T-helper 17 cell (primary cell): ENCODE measurements at regions not wholly inside any gene's neighbourhood (a gene's known extent, or its start where the extent isn't known, plus 50 kb on each side); places are given as distances from the start of the nearest gene placed in this dataset.
"Not testable (repeated sequence)": the region's sequence is repeated elsewhere in the genome, so short reads cannot be mapped to it uniquely, and the experiment has no call there.

ENCODE experiments used
- ATAC-seq: fragments of 150-1000 bp; cut with Tn5 transposase; 2 replicates; pipeline ENCODE4 v1.10.0; 2021; ENCODE audit warnings: mild to moderate bottlenecking, moderate library complexity
- DNase-seq, 3 donors: peaks; one replicate each; pipeline versions ENCODE4 v3.0.0 to v3.0.0-alpha.2; 2020 to 2021
- H3K9me3 ChIP-seq: one replicate; pipeline ENCODE4 v1.7.0; 2013; ENCODE audit warnings: low read length, mild to moderate bottlenecking; ENCODE audit not compliant: control insufficient read depth, poor library complexity, severe bottlenecking
- H3K27ac Mint-ChIP-seq: one replicate; pipeline ENCODE4 v1.8.0; 2022; ENCODE audit warnings: mild to moderate bottlenecking, moderate library complexity, mixed read lengths
- H3K27me3 Mint-ChIP-seq: one replicate; pipeline ENCODE4 v1.8.0; 2022; ENCODE audit warnings: mixed read lengths
- H3K36me3 Mint-ChIP-seq: one replicate; pipeline ENCODE4 v1.8.0; 2022; ENCODE audit warnings: low read depth, mixed read lengths
- H3K4me1 Mint-ChIP-seq: one replicate; pipeline ENCODE4 v1.8.0; 2022; ENCODE audit warnings: mild to moderate bottlenecking, mixed read lengths
- H3K4me3 Mint-ChIP-seq: one replicate; pipeline ENCODE4 v1.8.0; 2022; ENCODE audit warnings: mild to moderate bottlenecking, moderate library complexity, mixed read lengths

GRCh38 chr16:86224629-86225028 lies 285.7 kb upstream of the FOXF1 start:
- H3K9me3 ChIP-seq = no peaks in the 10 kb centered on the region
- Mint-ChIP-seq H3K4me3 (no peak overlapping the region), H3K4me1 (no peaks in the 10 kb centered on the region), H3K27me3 (peaks cover 38% of the 10 kb centered on the region), H3K27ac (no peak overlapping the region), H3K36me3 (no peaks in the 10 kb centered on the region)
- DNase-seq (no peak), ATAC-seq (no peak)

GRCh38 chr16:86225905-86226371 lies 284.4 kb upstream of the FOXF1 start:
- Mint-ChIP-seq H3K27ac (no peak overlapping the region), H3K4me3 (no peak overlapping the region), H3K27me3 (peaks cover 41% of the 10 kb centered on the region), H3K36me3 (no peaks in the 10 kb centered on the region), H3K4me1 (no peaks in the 10 kb centered on the region)
- ATAC-seq = no peak
- DNase-seq = no peak
- H3K9me3 ChIP-seq = no peaks in the 10 kb centered on the region

- peaks cover 42% of the 10 kb centered on the region for H3K27me3 Mint-ChIP-seq
- no peaks in the 10 kb centered on the region for H3K4me1 Mint-ChIP-seq
- H3K27ac Mint-ChIP-seq = no peak overlapping the region
- no peak for ATAC-seq
- no peaks in the 10 kb centered on the region for H3K9me3 ChIP-seq
- DNase-seq = no peak
- no peak overlapping the region for H3K4me3 Mint-ChIP-seq
- no peaks in the 10 kb centered on the region for H3K36me3 Mint-ChIP-seq
Observed at GRCh38 chr16:86227041-86227440, 283.3 kb upstream of the FOXF1 start.

- H3K36me3 Mint-ChIP-seq = no peaks in the 10 kb centered on the region
- H3K27me3 Mint-ChIP-seq = peaks cover 37% of the 10 kb centered on the region
- no peak overlapping the region for H3K4me3 Mint-ChIP-seq
- no peak for DNase-seq
- no peaks in the 10 kb centered on the region for H3K4me1 Mint-ChIP-seq
- no peak for ATAC-seq
- no peak overlapping the region for H3K27ac Mint-ChIP-seq
- no peaks in the 10 kb centered on the region for H3K9me3 ChIP-seq
Observed at GRCh38 chr16:86227801-86228200, 282.5 kb upstream of the FOXF1 start.

GRCh38 chr16:86228713-86229112 lies 281.6 kb upstream of the FOXF1 start:
- Mint-ChIP-seq H3K36me3 (no peaks in the 10 kb centered on the region), H3K27me3 (peaks cover 30% of the 10 kb centered on the region), H3K4me1 (no peaks in the 10 kb centered on the region), H3K4me3 (no peak overlapping the region), H3K27ac (no peak overlapping the region)
- DNase-seq = no peak
- ATAC-seq = no peak
- H3K9me3 ChIP-seq = no peaks in the 10 kb centered on the region

- H3K9me3 ChIP-seq = no peaks in the 10 kb centered on the region
- DNase-seq (no peak), ATAC-seq (no peak)
- peaks cover 30% of the 10 kb centered on the region for H3K27me3 Mint-ChIP-seq
- no peaks in the 10 kb centered on the region for H3K4me1 Mint-ChIP-seq
- H3K36me3 Mint-ChIP-seq = no peaks in the 10 kb centered on the region
- no peak overlapping the region for H3K4me3 Mint-ChIP-seq
- no peak overlapping the region for H3K27ac Mint-ChIP-seq
Observed at GRCh38 chr16:86229283-86229682, 281.0 kb upstream of the FOXF1 start.

- DNase-seq (no peak), ATAC-seq (no peak)
- Mint-ChIP-seq H3K36me3 (no peaks in the 10 kb centered on the region), H3K4me3 (no peak overlapping the region), H3K27me3 (peaks cover 30% of the 10 kb centered on the region), H3K4me1 (no peaks in the 10 kb centered on the region), H3K27ac (no peak overlapping the region)
- H3K9me3 ChIP-seq = no peaks in the 10 kb centered on the region
Observed at GRCh38 chr16:86229866-86230656, 280.3 kb upstream of the FOXF1 start.

GRCh38 chr16:86231321-86231995 lies 278.9 kb upstream of the FOXF1 start:
- no peaks in the 10 kb centered on the region for H3K36me3 Mint-ChIP-seq

GRCh38 chr16:86231996-86232350 lies 278.4 kb upstream of the FOXF1 start:
- H3K36me3 Mint-ChIP-seq = no peaks in the 10 kb centered on the region
- no peak overlapping the region for H3K27ac Mint-ChIP-seq
- no peak overlapping the region for H3K4me3 Mint-ChIP-seq
- DNase-seq (no peak), ATAC-seq (no peak)
- H3K27me3 Mint-ChIP-seq = peaks cover 30% of the 10 kb centered on the region
- H3K4me1 Mint-ChIP-seq = no peaks in the 10 kb centered on the region
- no peaks in the 10 kb centered on the region for H3K9me3 ChIP-seq

More at GRCh38 chr16:86231321-86231995, 278.9 kb upstream of the FOXF1 start:
- H3K27me3 Mint-ChIP-seq = peaks cover 30% of the 10 kb centered on the region
- H3K9me3 ChIP-seq = no peaks in the 10 kb centered on the region
- H3K4me1 Mint-ChIP-seq = no peaks in the 10 kb centered on the region
- no peak overlapping the region for H3K27ac Mint-ChIP-seq
- ATAC-seq = no peak
- DNase-seq = no peak
- H3K4me3 Mint-ChIP-seq = no peak overlapping the region

- no peak for DNase-seq
- Mint-ChIP-seq H3K4me1 (no peaks in the 10 kb centered on the region), H3K27ac (no peak overlapping the region), H3K36me3 (no peaks in the 10 kb centered on the region), H3K27me3 (peaks cover 28% of the 10 kb centered on the region), H3K4me3 (no peak overlapping the region)
- no peaks in the 10 kb centered on the region for H3K9me3 ChIP-seq
- ATAC-seq = no peak
Observed at GRCh38 chr16:86232496-86232895, 277.8 kb upstream of the FOXF1 start.

GRCh38 chr16:86233506-86233905 lies 276.8 kb upstream of the FOXF1 start:
- peaks cover 23% of the 10 kb centered on the region for H3K27me3 Mint-ChIP-seq
- not testable (repeated sequence) for DNase-seq, H3K4me1 Mint-ChIP-seq, H3K36me3 Mint-ChIP-seq, H3K27ac Mint-ChIP-seq, H3K9me3 ChIP-seq, ATAC-seq, H3K4me3 Mint-ChIP-seq

- peaks cover 38% of the 10 kb centered on the region for H3K27me3 Mint-ChIP-seq
- H3K9me3 ChIP-seq = no peaks in the 10 kb centered on the region
- H3K4me1 Mint-ChIP-seq = no peaks in the 10 kb centered on the region
- no peak for DNase-seq
- no peak overlapping the region for H3K27ac Mint-ChIP-seq
- no peak overlapping the region for H3K4me3 Mint-ChIP-seq
- no peak for ATAC-seq
- peaks cover 3% of the 10 kb centered on the region for H3K36me3 Mint-ChIP-seq
Observed at GRCh38 chr16:86239381-86239780, 270.9 kb upstream of the FOXF1 start.

GRCh38 chr16:86240716-86241363 lies 269.5 kb upstream of the FOXF1 start:
- DNase-seq = no peak
- Mint-ChIP-seq H3K27me3 (peaks cover 46% of the 10 kb centered on the region), H3K36me3 (peaks cover 3% of the 10 kb centered on the region), H3K4me1 (no peaks in the 10 kb centered on the region), H3K4me3 (no peak overlapping the region), H3K27ac (no peak overlapping the region)
- no peak for ATAC-seq
- no peaks in the 10 kb centered on the region for H3K9me3 ChIP-seq
